Peyer's patch (tissue), 4 donors: ENCODE measurements at regions not wholly inside any gene's neighbourhood (a gene's known extent, or its start where the extent isn't known, plus 50 kb on each side); places are given as distances from the start of the nearest gene placed in this dataset.
"Not testable (repeated sequence)": the region's sequence is repeated elsewhere in the genome, so short reads cannot be mapped to it uniquely, and the experiment has no call there.

ENCODE experiments used
- DNase-seq, 3 donors: peaks; one replicate each; pipeline ENCODE4 v3.0.0-alpha.2; 2017 to 2019
- H3K27ac ChIP-seq, 4 donors: fragments of 200-600 bp; sonication (generic); one replicate each; pipeline ENCODE4 v1.5.1; 2016 to 2019
- H3K27me3 ChIP-seq, 2 donors: fragments of 200-600 bp; sonication (generic); one replicate each; pipeline ENCODE4 v1.5.1; 2019
- H3K36me3 ChIP-seq, 3 donors: fragments of 200-600 bp; sonication (generic); one replicate each; pipeline ENCODE4 v1.5.1; 2016 to 2019
- H3K4me1 ChIP-seq, 4 donors: fragments of 200-600 bp; sonication (generic); one replicate each; pipeline ENCODE4 v1.5.1; 2016 to 2019
- H3K4me3 ChIP-seq, 4 donors: fragments of 200-600 bp; sonication (generic); 1 replicate in 3 of 4; 2 replicates in 1 of 4; pipeline ENCODE4 v1.5.1; 2016 to 2019; ENCODE audit warnings: mild to moderate bottlenecking in 1 of 4
- H3K9me3 ChIP-seq, 4 donors: fragments of 200-600 bp; sonication (generic); one replicate each; pipeline ENCODE4 v1.5.1; 2016 to 2019; ENCODE audit warnings: mild to moderate bottlenecking in 1 of 4
- CTCF ChIP-seq, 6 experiments: fragments of 450-650 bp in 4 of 6; fragments of 200-600 bp in 2 of 6; sonication (generic) in 1 of 6; IDR thresholded peaks; one replicate each; pipeline ENCODE4 v1.5.1; 2017 to 2019; ENCODE audit warnings: antibody characterized with exemption in 6 of 6, mild to moderate bottlenecking in 3 of 6, moderate library complexity in 1 of 6
- POLR2A ChIP-seq, 2 donors: fragments of 450-650 bp; IDR thresholded peaks; one replicate each; pipeline ENCODE4 v1.5.1; 2017; ENCODE audit warnings: antibody characterized with exemption in 2 of 2, mild to moderate bottlenecking in 2 of 2, moderate library complexity in 2 of 2

- no peak overlapping the region for H3K4me3 ChIP-seq
- no peaks in the 10 kb centered on the region for H3K9me3 ChIP-seq
- no peaks in the 10 kb centered on the region for H3K36me3 ChIP-seq
- DNase-seq: no peak
- no peak overlapping the region for H3K27ac ChIP-seq
- H3K4me1 ChIP-seq: no peaks in the 10 kb centered on the region
- no peak for TF ChIP-seq CTCF (IDR thresholded peaks at IDR 0.05)
- no peak for TF ChIP-seq POLR2A (IDR thresholded peaks at IDR 0.05)
- no peaks in the 10 kb centered on the region for H3K27me3 ChIP-seq
These were observed 118.2 kb downstream of the LEPR start for GRCh38 chr1:65538664-65539063.

- Histone ChIP-seq H3K4me3 (no peak overlapping the region), H3K36me3 (no peaks in the 10 kb centered on the region), H3K27ac (no peak overlapping the region), H3K27me3 (no peaks in the 10 kb centered on the region), H3K9me3 (no peaks in the 10 kb centered on the region), H3K4me1 (no peaks in the 10 kb centered on the region)
- TF ChIP-seq CTCF (IDR thresholded peaks at IDR 0.05) (no peak), POLR2A (IDR thresholded peaks at IDR 0.05) (no peak)
- DNase-seq: no peak
These were observed 119.0 kb downstream of the LEPR start for GRCh38 chr1:65539266-65540131.

- TF ChIP-seq CTCF (IDR thresholded peaks at IDR 0.05) (no peak), POLR2A (IDR thresholded peaks at IDR 0.05) (no peak)
- Histone ChIP-seq H3K9me3 (no peaks in the 10 kb centered on the region), H3K4me1 (no peaks in the 10 kb centered on the region), H3K27me3 (no peaks in the 10 kb centered on the region), H3K27ac (no peak overlapping the region), H3K36me3 (no peaks in the 10 kb centered on the region), H3K4me3 (no peak overlapping the region)
- DNase-seq: no peak
These were observed 120.7 kb downstream of the LEPR start for GRCh38 chr1:65541161-65541560.

GRCh38 chr1:65541865-65542264, 121.4 kb downstream of the LEPR start:
- Histone ChIP-seq H3K36me3 (no peaks in the 10 kb centered on the region), H3K4me1 (no peaks in the 10 kb centered on the region), H3K27ac (no peak overlapping the region), H3K9me3 (no peaks in the 10 kb centered on the region), H3K4me3 (no peak overlapping the region), H3K27me3 (no peaks in the 10 kb centered on the region)
- no peak for TF ChIP-seq CTCF (IDR thresholded peaks at IDR 0.05)
- TF ChIP-seq POLR2A (IDR thresholded peaks at IDR 0.05): no peak
- no peak for DNase-seq

- not testable (repeated sequence) for H3K9me3 ChIP-seq, H3K4me3 ChIP-seq, H3K27me3 ChIP-seq, H3K27ac ChIP-seq, DNase-seq, H3K36me3 ChIP-seq, H3K4me1 ChIP-seq
These were observed 122.1 kb downstream of the LEPR start for GRCh38 chr1:65542592-65542991.

- H3K4me3 ChIP-seq, H3K27me3 ChIP-seq, H3K4me1 ChIP-seq, H3K36me3 ChIP-seq, DNase-seq, H3K9me3 ChIP-seq, H3K27ac ChIP-seq: not testable (repeated sequence)
These were observed 130.0 kb downstream of the LEPR start for GRCh38 chr1:65550306-65551010.

- not testable (repeated sequence) for H3K4me3 ChIP-seq, H3K9me3 ChIP-seq, H3K27me3 ChIP-seq, H3K27ac ChIP-seq, H3K4me1 ChIP-seq, DNase-seq, H3K36me3 ChIP-seq
These were observed 132.0 kb downstream of the LEPR start for GRCh38 chr1:65552484-65552883.

GRCh38 chr1:65554086-65554764, 133.8 kb downstream of the LEPR start:
- not testable (repeated sequence) for H3K27ac ChIP-seq, H3K4me1 ChIP-seq

More at GRCh38 chr1:65554086-65554764, 133.8 kb downstream of the LEPR start:
- not testable (repeated sequence) for H3K4me3 ChIP-seq, H3K27me3 ChIP-seq, DNase-seq, H3K36me3 ChIP-seq, H3K9me3 ChIP-seq
